OCI-LY3 (cell line): ENCODE measurements at regions not wholly inside any gene's neighbourhood (a gene's known extent, or its start where the extent isn't known, plus 50 kb on each side); places are given as distances from the start of the nearest gene placed in this dataset.

Experiments
- H2AFZ ChIP-seq: fragments of 200-600, 300-600 bp; shearing (Covaris generic); 2 replicates; pipeline ENCODE4 v1.6.0; 2014; ENCODE audit warnings: antibody characterized with exemption, low read depth, low read length
- H3K27ac ChIP-seq: fragments of 200-600, 300-600 bp; sonication (generic); 2 replicates; pipeline ENCODE4 v1.5.1; 2014; ENCODE audit warnings: mild to moderate bottlenecking, low read length, moderate library complexity, mixed read lengths
- H3K27me3 ChIP-seq: fragments of 200-600, 300-600 bp; sonication (generic); 2 replicates; pipeline ENCODE4 v1.6.1; 2014; ENCODE audit warnings: low read depth, low read length, mixed read lengths
- H3K36me3 ChIP-seq: fragments of 200-600, 300-600 bp; sonication (generic); replicated peaks from 2 replicates; pipeline ENCODE3; 2014; ENCODE audit warnings: low read depth, low read length, mixed read lengths
- H3K4me1 ChIP-seq: fragments of 300-600, 200-600 bp; sonication (generic); 2 replicates; pipeline ENCODE4 v1.6.1; 2014; ENCODE audit warnings: low read length, mixed read lengths
- H3K4me2 ChIP-seq: fragments of 200-600, 300-600 bp; sonication (generic); 2 replicates; pipeline ENCODE4 v1.6.1; 2014; ENCODE audit warnings: low read length, mixed read lengths
- H3K4me3 ChIP-seq: fragments of 300-600, 200-600 bp; sonication (generic); 2 replicates; pipeline ENCODE4 v1.5.1; 2014; ENCODE audit warnings: antibody characterized with exemption, mild to moderate bottlenecking, low read length, moderate library complexity
- H3K79me2 ChIP-seq: fragments of 300-600, 200-600 bp; shearing (Covaris generic); 2 replicates; pipeline ENCODE4 v1.6.1; 2014; ENCODE audit warnings: mild to moderate bottlenecking, low read length, mixed read lengths
- H3K9ac ChIP-seq: fragments of 300-600, 200-600 bp; shearing (Covaris generic); 2 replicates; pipeline ENCODE4 v1.6.0; 2014; ENCODE audit warnings: mild to moderate bottlenecking, low read length, moderate library complexity
- H3K9me3 ChIP-seq: fragments of 200-600, 300-600 bp; shearing (Covaris generic); 2 replicates; pipeline ENCODE4 v1.6.1; 2014; ENCODE audit warnings: low read length, mixed read lengths; ENCODE audit not compliant: insufficient read depth
- H4K20me1 ChIP-seq: fragments of 200-600, 300-600 bp; sonication (generic); 2 replicates; pipeline ENCODE4 v1.6.1; 2016; ENCODE audit warnings: low read length, mixed read lengths; ENCODE audit not compliant: insufficient read depth
- CTCF ChIP-seq: fragments of 200-600, 300-600 bp; sonication (generic); IDR thresholded peaks from 2 replicates; pipeline ENCODE4 v1.5.1; 2014; ENCODE audit warnings: antibody characterized with exemption, low read length, low read depth
- EZH2phosphoT487 ChIP-seq: fragments of 200-600 bp; shearing (Covaris generic); IDR thresholded peaks from 2 replicates; pipeline ENCODE4 v1.6.1; 2018; ENCODE audit warnings: antibody characterized with exemption, mixed run types, low read depth

GRCh38 chr7:125468855-125469174 is 539.2 kb upstream of the POT1 start:
- H3K36me3 ChIP-seq, result no peaks in the 10 kb centered on the region
- H3K79me2 ChIP-seq, result no peaks in the 10 kb centered on the region
- H3K9ac ChIP-seq, result no peak overlapping the region
- H3K4me3 ChIP-seq, result no peak overlapping the region
- H3K9me3 ChIP-seq, result no peaks in the 10 kb centered on the region
- no peak overlapping the region for H3K27ac ChIP-seq
- no peak overlapping the region for H3K4me2 ChIP-seq
- no peaks in the 10 kb centered on the region for H3K27me3 ChIP-seq
- TF ChIP-seq CTCF, result no peak
- no peak for TF ChIP-seq EZH2phosphoT487
- no peaks in the 10 kb centered on the region for H4K20me1 ChIP-seq
- H3K4me1 ChIP-seq, result no peaks in the 10 kb centered on the region
- no peak overlapping the region for H2AFZ ChIP-seq

GRCh38 chr7:125467996-125468854 is 538.6 kb upstream of the POT1 start:
- Histone ChIP-seq H3K4me1 (no peaks in the 10 kb centered on the region), H2AFZ (no peak overlapping the region), H3K9me3 (no peaks in the 10 kb centered on the region), H3K27ac (no peak overlapping the region), H3K79me2 (no peaks in the 10 kb centered on the region), H4K20me1 (no peaks in the 10 kb centered on the region), H3K4me2 (no peak overlapping the region), H3K4me3 (no peak overlapping the region), H3K9ac (no peak overlapping the region), H3K36me3 (no peaks in the 10 kb centered on the region), H3K27me3 (no peaks in the 10 kb centered on the region)
- TF ChIP-seq CTCF (no peak), EZH2phosphoT487 (no peak)

GRCh38 chr7:125465527-125465926 is 535.9 kb upstream of the POT1 start:
- no peaks in the 10 kb centered on the region for H3K36me3 ChIP-seq
- no peak overlapping the region for H2AFZ ChIP-seq
- H3K4me3 ChIP-seq, result no peak overlapping the region
- no peaks in the 10 kb centered on the region for H3K27me3 ChIP-seq
- no peaks in the 10 kb centered on the region for H3K4me1 ChIP-seq
- H3K9ac ChIP-seq, result no peak overlapping the region
- no peaks in the 10 kb centered on the region for H4K20me1 ChIP-seq
- no peak for TF ChIP-seq CTCF
- TF ChIP-seq EZH2phosphoT487, result no peak
- no peaks in the 10 kb centered on the region for H3K79me2 ChIP-seq
- H3K9me3 ChIP-seq, result no peaks in the 10 kb centered on the region; the same call in 1 of the 2 replicates
- no peak overlapping the region for H3K27ac ChIP-seq
- H3K4me2 ChIP-seq, result no peak overlapping the region

- no peak overlapping the region for H2AFZ ChIP-seq
- TF ChIP-seq CTCF (no peak), EZH2phosphoT487 (no peak)
- no peaks in the 10 kb centered on the region; the same call in 1 of the 2 replicates for H3K9me3 ChIP-seq
- H3K27me3 ChIP-seq, result no peaks in the 10 kb centered on the region
- H3K36me3 ChIP-seq, result no peaks in the 10 kb centered on the region
- no peak overlapping the region for H3K9ac ChIP-seq
- H3K4me1 ChIP-seq, result no peaks in the 10 kb centered on the region
- H3K27ac ChIP-seq, result no peak overlapping the region
- H3K79me2 ChIP-seq, result no peaks in the 10 kb centered on the region
- no peaks in the 10 kb centered on the region for H4K20me1 ChIP-seq
- H3K4me3 ChIP-seq, result no peak overlapping the region
- no peak overlapping the region for H3K4me2 ChIP-seq
These were observed 533.0 kb upstream of the POT1 start for GRCh38 chr7:125462615-125463014.
